ENCODE measurements at regions not wholly inside any gene's neighbourhood (a gene's known extent, or its start where the extent isn't known, plus 50 kb on each side); places are given as distances from the start of the nearest gene placed in this dataset.
"Not testable (repeated sequence)": the region's sequence is repeated elsewhere in the genome, so short reads cannot be mapped to it uniquely, and the experiment has no call there.

DNA sequence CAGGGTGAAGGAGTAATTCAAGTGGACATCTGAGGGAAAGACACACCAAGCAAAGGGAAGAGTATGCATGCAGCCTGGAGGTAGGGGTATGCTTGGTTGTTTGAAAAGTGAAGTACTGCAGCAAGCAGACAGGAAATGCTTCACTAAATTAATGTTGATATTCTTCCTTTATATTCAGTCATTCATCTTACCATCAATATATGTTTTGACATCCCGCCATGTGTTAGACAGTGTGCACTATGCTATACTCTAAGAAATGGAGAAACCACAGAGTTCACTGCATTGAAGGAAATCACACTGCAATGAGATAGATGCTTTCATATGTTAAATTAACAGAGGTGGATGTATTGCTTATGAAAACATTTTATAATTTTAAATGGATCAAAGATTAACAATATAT is 82.9 kb downstream of the HSPA13 start:
- H3K9me3 ChIP-seq = no peaks in the 10 kb centered on the region
- WGBS, 2 donors = 93 to 94% methylated on average over 1 of the region's 1 CpG
- H3K27ac ChIP-seq = no peak overlapping the region
- no peaks in the 10 kb centered on the region for H3K36me3 ChIP-seq
- ATAC-seq = no peak
- H3K27me3 ChIP-seq = peaks cover 0 to 3% (median 0%) of the 10 kb centered on the region in 4 donors
- TF ChIP-seq CTCF (IDR thresholded peaks at IDR 0.05) = no peak
- DNase-seq = no peak
- H3K4me3 ChIP-seq = no peak overlapping the region
- H3K4me1 ChIP-seq = no peaks in the 10 kb centered on the region
- no peak for FAIRE-seq
- intact Hi-C loops (cut with DNase I) = no loop called here

GRCh38 chr21:14290576-14290975 is 74.6 kb downstream of the RBM11 start:
- FAIRE-seq = no peak
- no peak for TF ChIP-seq CTCF (IDR thresholded peaks at IDR 0.05)

GRCh38 chr21:14288922-14289321 is 73.0 kb downstream of the RBM11 start:
- Histone ChIP-seq H3K4me3 (no peak overlapping the region), H3K9me3 (no peaks in the 10 kb centered on the region), H3K36me3 (no peaks in the 10 kb centered on the region), H3K27me3 (no peaks in the 10 kb centered on the region), H3K27ac (no peak overlapping the region), H3K4me1 (no peaks in the 10 kb centered on the region)
- TF ChIP-seq CTCF (IDR thresholded peaks at IDR 0.05) = no peak
- no peak for DNase-seq
- no peak for ATAC-seq
- no peak for FAIRE-seq
- intact Hi-C loops (cut with DNase I) = no loop called here
- WGBS, 2 donors = 53 to 57% methylated on average over 3 of the region's 3 CpGs

More at GRCh38 chr21:14290576-14290975, 74.6 kb downstream of the RBM11 start:
- ATAC-seq (no peak), DNase-seq (no peak)
- H3K4me3 ChIP-seq = no peak overlapping the region
- H3K27me3 ChIP-seq = no peaks in the 10 kb centered on the region
- H3K27ac ChIP-seq = no peak overlapping the region
- intact Hi-C loops (cut with DNase I) = no loop called here
- WGBS, 2 donors = 77 to 88% methylated on average over 4 of the region's 4 CpGs
- H3K36me3 ChIP-seq = no peaks in the 10 kb centered on the region
- no peaks in the 10 kb centered on the region for H3K9me3 ChIP-seq
- no peaks in the 10 kb centered on the region for H3K4me1 ChIP-seq

GRCh38 chr21:14285147-14285761 is 69.3 kb downstream of the RBM11 start:
- DNase-seq (no peak), ATAC-seq (no peak), FAIRE-seq (no peak)
- H3K27ac ChIP-seq = no peak overlapping the region
- no peaks in the 10 kb centered on the region for H3K27me3 ChIP-seq
- intact Hi-C loops (cut with DNase I) = no loop called here
- H3K9me3 ChIP-seq = no peaks in the 10 kb centered on the region
- TF ChIP-seq CTCF (IDR thresholded peaks at IDR 0.05) = no peak
- H3K4me3 ChIP-seq = no peak overlapping the region
- WGBS, 2 donors = 83 to 90% methylated on average over 2 of the region's 2 CpGs
- no peaks in the 10 kb centered on the region for H3K4me1 ChIP-seq
- H3K36me3 ChIP-seq = no peaks in the 10 kb centered on the region

- no peak for ATAC-seq
- 38% methylated on average over 3 of the region's 3 CpGs for WGBS, 2 donors
These were observed 68.5 kb downstream of the RBM11 start for GRCh38 chr21:14284481-14284880.

GRCh38 chr21:14281188-14281900 is 65.4 kb downstream of the RBM11 start:
- H3K4me3 ChIP-seq; H3K27ac ChIP-seq; H3K36me3 ChIP-seq; DNase-seq; H3K9me3 ChIP-seq; H3K4me1 ChIP-seq; intact Hi-C loops (cut with DNase I); ATAC-seq; FAIRE-seq; H3K27me3 ChIP-seq: not testable (repeated sequence)
- 19 to 31% methylated on average over 11 of the region's 11 CpGs for WGBS, 2 donors

More at GRCh38 chr21:14284481-14284880, 68.5 kb downstream of the RBM11 start:
- Histone ChIP-seq H3K27me3 (no peaks in the 10 kb centered on the region), H3K9me3 (no peaks in the 10 kb centered on the region), H3K4me1 (no peaks in the 10 kb centered on the region), H3K27ac (no peak overlapping the region), H3K36me3 (no peaks in the 10 kb centered on the region), H3K4me3 (no peak overlapping the region)
- intact Hi-C loops (cut with DNase I) = no loop called here
- FAIRE-seq (no peak), DNase-seq (no peak)
- no peak for TF ChIP-seq CTCF (IDR thresholded peaks at IDR 0.05)
